Right ventricle myocardium inferior (tissue), 1 donor: ENCODE measurements at regions not wholly inside any gene's neighbourhood (a gene's known extent, or its start where the extent isn't known, plus 50 kb on each side); places are given as distances from the start of the nearest gene placed in this dataset.
A peak's percentile ranks its signal among the peaks of the same experiment; 100 is the strongest.

Source experiments
- ATAC-seq: fragments of 200-7000 bp; cut with Tn5 transposase; one replicate; pipeline ENCODE4 v1.9.1; 2020; ENCODE audit warnings: mild to moderate bottlenecking, moderate library complexity
- DNase-seq: peaks from one replicate; pipeline ENCODE4 v3.0.0; 2021; ENCODE audit errors: missing footprints
- intact Hi-C: fragments of 100-400 bp; cut with DNase I; formaldehyde crosslinking; loops from one replicate; pipeline ENCODE4 v1.11.0; 2022
- donor health status: DM: no; HTN: yes; CAD: no; lungs with severe emphysema.

DNA sequence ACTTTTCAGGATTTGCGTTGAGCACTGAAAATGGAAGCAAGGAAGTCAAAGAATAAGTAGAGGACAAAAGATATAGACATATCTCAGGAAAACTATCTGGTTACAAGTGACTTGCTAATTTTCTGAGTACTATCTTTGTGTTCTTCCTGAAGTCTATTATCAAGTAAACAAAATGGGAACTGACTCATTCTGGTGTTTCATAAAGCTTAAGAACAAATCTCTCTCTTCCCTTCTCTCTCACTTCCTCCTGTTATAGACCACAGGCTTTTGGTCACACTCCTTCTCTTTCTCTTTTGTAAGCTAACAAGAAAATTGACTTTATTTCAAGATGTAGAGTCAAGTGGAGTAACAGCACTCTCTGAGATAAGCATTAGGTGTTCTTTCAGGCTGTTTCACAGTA lies 406.6 kb upstream of the SYT1 start:
- DNase-seq: no peak
- no peak for ATAC-seq
- intact Hi-C loops: no loop called here

- intact Hi-C loops: no loop called here
- DNase-seq: no peak
- ATAC-seq: no peak
These were observed 394.0 kb upstream of the SYT1 start for GRCh38 chr12:78470354-78471195.

GRCh38 chr12:78473136-78473535 lies 391.4 kb upstream of the SYT1 start:
- DNase-seq (no peak), ATAC-seq (no peak)

DNA sequence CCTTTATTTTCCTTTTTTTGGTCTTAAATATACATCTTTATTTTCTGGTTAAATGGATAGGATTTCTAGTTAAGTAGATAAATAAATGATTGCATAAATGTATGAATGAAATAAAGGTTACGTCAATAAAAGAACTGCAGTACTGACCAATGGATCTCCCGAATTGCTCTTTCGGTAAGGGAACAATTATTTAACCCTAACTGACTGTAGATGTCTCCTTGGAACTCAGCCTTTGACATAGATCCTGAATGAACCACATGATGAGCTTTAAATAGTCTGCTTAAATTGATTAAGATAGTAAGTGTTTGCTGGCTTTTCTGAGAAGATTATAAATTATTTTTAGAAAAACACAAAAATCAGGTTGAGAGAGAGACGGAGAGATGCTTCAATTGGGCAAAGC lies 391.0 kb upstream of the SYT1 start:
- ATAC-seq: no peak
- intact Hi-C loops: no loop called here

More at GRCh38 chr12:78473136-78473535, 391.4 kb upstream of the SYT1 start:
- intact Hi-C loops: no loop called here

GRCh38 chr12:78483767-78484315 lies 380.7 kb upstream of the SYT1 start:
- DNase-seq (no peak), ATAC-seq (no peak)
- intact Hi-C loops: no loop called here

More for the DNA sequence above, 391.0 kb upstream of the SYT1 start:
- DNase-seq: no peak

GRCh38 chr12:78489990-78490389 lies 374.6 kb upstream of the SYT1 start:
- no peak for ATAC-seq
- intact Hi-C loops: no loop called here
- DNase-seq: no peak

DNA sequence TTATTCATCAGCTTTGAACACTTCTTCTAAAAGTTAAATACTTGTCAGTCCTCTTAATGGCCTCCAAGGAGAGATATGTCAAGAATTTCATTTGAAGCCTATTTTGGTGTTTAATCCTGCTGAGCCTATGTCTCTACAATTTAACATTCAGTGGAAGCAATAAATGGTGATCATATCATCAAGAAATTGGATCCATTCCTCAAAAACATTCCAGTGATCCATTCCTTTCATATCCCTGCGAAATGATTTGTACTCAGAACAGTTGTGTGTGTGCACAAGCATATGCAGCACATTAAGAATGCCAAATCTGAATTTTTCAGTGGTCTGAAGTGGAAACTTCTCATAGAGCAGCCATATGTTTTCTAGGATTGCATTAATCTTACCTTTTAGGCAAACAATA lies 373.7 kb upstream of the SYT1 start:
- DNase-seq: no peak
- ATAC-seq: no peak
- intact Hi-C loops: no loop called here

GRCh38 chr12:78494911-78495310 lies 369.7 kb upstream of the SYT1 start:
- ATAC-seq (no peak), DNase-seq (no peak)
- intact Hi-C loops: no loop called here

- DNase-seq: no peak
- ATAC-seq: no peak
- intact Hi-C loops: no loop called here
These were observed 362.7 kb upstream of the SYT1 start for GRCh38 chr12:78501825-78502224.

DNA sequence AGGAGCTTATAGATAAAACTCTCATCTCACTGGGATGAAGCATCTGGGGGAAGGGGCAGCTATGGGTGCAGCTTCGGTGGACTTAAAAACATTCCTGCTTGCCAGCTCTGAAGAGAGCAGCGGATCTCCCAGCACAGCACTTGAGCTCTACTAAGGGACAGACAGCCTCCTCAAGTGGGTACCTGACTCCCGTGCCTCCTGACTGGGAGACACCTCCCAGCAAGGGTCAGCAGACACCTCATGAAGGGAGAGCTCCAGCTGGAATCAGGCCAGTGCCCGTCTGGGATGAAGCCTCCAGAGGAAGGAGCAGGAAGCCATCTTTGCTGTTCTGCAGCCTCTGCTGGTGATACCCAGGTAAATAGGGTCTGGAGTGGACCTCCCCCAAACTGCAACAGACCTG lies 345.2 kb upstream of the SYT1 start:
- intact Hi-C loops: no loop called here
- ATAC-seq: no peak
- peak; percentile 32 for DNase-seq

GRCh38 chr12:78530100-78530765 lies 334.3 kb upstream of the SYT1 start:
- ATAC-seq (no peak), DNase-seq (no peak)
- intact Hi-C loops: no loop called here

DNA sequence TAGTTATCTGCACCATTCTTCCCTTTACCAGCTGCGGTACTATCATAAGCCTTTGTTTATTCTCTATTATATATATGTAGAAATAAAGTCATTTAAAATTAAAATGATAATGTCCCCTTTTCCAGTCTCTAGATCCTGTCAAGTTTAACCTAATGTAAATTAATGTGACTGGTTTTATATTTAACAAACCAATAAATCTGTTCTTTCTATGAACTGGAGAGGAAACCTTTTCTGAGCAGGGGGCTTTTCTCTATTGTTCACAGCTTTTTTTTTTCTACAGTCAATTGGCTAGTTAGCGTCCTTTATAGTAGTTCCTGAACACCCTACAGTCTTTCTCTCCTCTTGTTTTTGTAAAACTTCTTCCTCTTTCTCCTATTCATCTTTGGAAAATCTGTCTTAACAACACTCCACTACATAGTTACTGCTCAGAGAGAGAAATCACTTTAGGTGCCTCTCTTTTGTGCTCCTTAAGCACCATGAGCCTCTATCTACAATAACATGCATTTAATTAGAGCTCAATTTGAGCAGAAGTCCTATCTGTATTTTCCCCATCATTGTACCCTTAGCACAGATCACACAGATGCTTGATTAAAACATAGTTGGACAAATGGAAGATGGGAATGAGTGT lies 332.6 kb upstream of the SYT1 start:
- no peak for ATAC-seq
- intact Hi-C loops: no loop called here
- no peak for DNase-seq

- DNase-seq: no peak
- intact Hi-C loops: no loop called here
- ATAC-seq: no peak
These were observed 330.3 kb upstream of the SYT1 start for GRCh38 chr12:78534311-78534710.

- DNase-seq (no peak), ATAC-seq (no peak)
- intact Hi-C loops: no loop called here
These were observed 323.8 kb upstream of the SYT1 start for GRCh38 chr12:78540606-78541336.

- intact Hi-C loops: no loop called here
- DNase-seq (no peak), ATAC-seq (no peak)
These were observed 313.7 kb upstream of the SYT1 start for GRCh38 chr12:78550831-78551230.

- intact Hi-C loops: no loop called here
- DNase-seq: no peak
- ATAC-seq: no peak
These were observed 308.8 kb upstream of the SYT1 start for GRCh38 chr12:78555802-78556201.

- DNase-seq (no peak), ATAC-seq (no peak)
- intact Hi-C loops: no loop called here
These were observed 307.9 kb upstream of the SYT1 start for GRCh38 chr12:78556651-78557050.

- intact Hi-C loops: no loop called here
- no peak for DNase-seq
These were observed 305.2 kb upstream of the SYT1 start for GRCh38 chr12:78559416-78559815.

DNA sequence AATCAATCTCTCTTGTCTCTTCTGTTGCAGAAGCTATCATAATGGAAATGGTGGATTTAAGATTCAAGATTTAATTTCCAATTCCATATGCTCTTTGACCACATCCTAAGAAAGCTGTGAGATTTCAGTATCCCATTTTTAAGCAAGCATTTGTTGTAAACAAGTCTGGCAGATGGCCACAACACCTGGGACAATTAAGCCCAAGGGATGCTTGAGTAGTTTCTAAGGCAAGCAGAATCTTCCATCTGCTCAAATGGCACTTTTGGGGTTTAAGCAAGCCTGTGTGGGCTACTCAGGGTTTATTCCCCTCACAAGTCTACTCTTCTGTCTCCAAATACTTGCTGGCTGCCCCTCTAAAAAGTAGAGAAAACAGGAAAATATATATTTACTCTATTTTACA lies 304.7 kb upstream of the SYT1 start:
- DNase-seq (no peak), ATAC-seq (no peak)
- intact Hi-C loops: no loop called here

More at GRCh38 chr12:78559416-78559815, 305.2 kb upstream of the SYT1 start:
- ATAC-seq: no peak
